AG08396 (cell line): ENCODE measurements at regions not wholly inside any gene's neighbourhood (a gene's known extent, or its start where the extent isn't known, plus 50 kb on each side); places are given as distances from the start of the nearest gene placed in this dataset.

Experiments used
- DNase-seq: peaks from one replicate; pipeline ENCODE4 v3.0.0; 2012; ENCODE audit warnings: low spot score, mixed read lengths

- no peak for DNase-seq
These were observed 212.1 kb upstream of the TNRC6C start for GRCh38 chr17:77746393-77746792.

- DNase-seq, result no peak
These were observed 211.5 kb upstream of the TNRC6C start for GRCh38 chr17:77746896-77747554.

- DNase-seq, result no peak
These were observed 210.1 kb upstream of the TNRC6C start for GRCh38 chr17:77748436-77748835.

GRCh38 chr17:77749321-77749751 lies 209.2 kb upstream of the TNRC6C start:
- DNase-seq, result no peak

- DNase-seq, result no peak
These were observed 208.5 kb upstream of the TNRC6C start for GRCh38 chr17:77749989-77750388.

GRCh38 chr17:77750427-77751043 lies 208.0 kb upstream of the TNRC6C start:
- DNase-seq, result no peak

- no peak for DNase-seq
These were observed 205.3 kb upstream of the TNRC6C start for GRCh38 chr17:77753246-77753645.

- no peak for DNase-seq
These were observed 204.7 kb upstream of the TNRC6C start for GRCh38 chr17:77753691-77754245.

- no peak for DNase-seq
These were observed 203.5 kb upstream of the TNRC6C start for GRCh38 chr17:77754956-77755355.

GRCh38 chr17:77755410-77755963 lies 203.0 kb upstream of the TNRC6C start:
- DNase-seq, result no peak

GRCh38 chr17:77756028-77756427 lies 202.5 kb upstream of the TNRC6C start:
- no peak for DNase-seq

GRCh38 chr17:77756846-77757560 lies 201.5 kb upstream of the TNRC6C start:
- DNase-seq, result no peak

- no peak for DNase-seq
These were observed 201.0 kb upstream of the TNRC6C start for GRCh38 chr17:77757561-77757898.

- DNase-seq, result no peak
These were observed 195.5 kb upstream of the TNRC6C start for GRCh38 chr17:77763023-77763422.

- no peak for DNase-seq
These were observed 194.9 kb upstream of the TNRC6C start for GRCh38 chr17:77763575-77763974.

- no peak for DNase-seq
These were observed 193.2 kb upstream of the TNRC6C start for GRCh38 chr17:77765292-77765691.

GRCh38 chr17:77767148-77767547 lies 191.4 kb upstream of the TNRC6C start:
- DNase-seq, result no peak

GRCh38 chr17:77768248-77768852 lies 190.2 kb upstream of the TNRC6C start:
- no peak for DNase-seq

- DNase-seq, result no peak
These were observed 189.3 kb upstream of the TNRC6C start for GRCh38 chr17:77769215-77769614.

- no peak for DNase-seq
These were observed 188.7 kb upstream of the TNRC6C start for GRCh38 chr17:77769762-77770161.

GRCh38 chr17:77770331-77771105 lies 188.0 kb upstream of the TNRC6C start:
- DNase-seq, result no peak

- DNase-seq, result no peak
These were observed 187.4 kb upstream of the TNRC6C start for GRCh38 chr17:77771145-77771544.
